Left lung (tissue), 4 donors: ENCODE measurements at regions not wholly inside any gene's neighbourhood (a gene's known extent, or its start where the extent isn't known, plus 50 kb on each side); places are given as distances from the start of the nearest gene placed in this dataset.

Experiments
- ATAC-seq: fragments of 200-7000 bp; cut with Tn5 transposase; one replicate; pipeline ENCODE4 v1.9.1; 2020; ENCODE audit warnings: moderate library complexity
- DNase-seq, 4 donors: peaks; one replicate each; pipeline ENCODE4 v3.0.0-alpha.2; 2013 to 2020
- H3K27ac ChIP-seq, 2 donors: fragments of 200-600 bp; sonication (generic) in 1 of 2; one replicate each; pipeline versions ENCODE4 v1.5.0 to v1.8.0; 2020 to 2021
- H3K27me3 ChIP-seq, 2 donors: fragments of 200-600 bp; sonication (generic) in 1 of 2; one replicate each; pipeline versions ENCODE4 v1.5.0 to v1.8.0; 2020 to 2021
- H3K36me3 ChIP-seq, 2 donors: fragments of 200-600 bp; sonication (generic) in 1 of 2; one replicate each; pipeline versions ENCODE4 v1.5.0 to v1.8.0; 2020 to 2021
- H3K4me1 ChIP-seq, 2 donors: fragments of 200-600 bp; one replicate each; pipeline ENCODE4 v1.8.0; 2021
- H3K4me3 ChIP-seq, 2 donors: fragments of 200-600 bp; sonication (generic) in 1 of 2; one replicate each; pipeline versions ENCODE4 v1.5.0 to v1.8.0; 2020 to 2021; ENCODE audit warnings: mild to moderate bottlenecking in 1 of 2
- H3K9me3 ChIP-seq, 2 donors: fragments of 200-600 bp; sonication (generic) in 1 of 2; one replicate each; pipeline versions ENCODE4 v1.5.0 to v1.8.0; 2020 to 2021
- intact Hi-C, 2 donors: fragments of 100-400 bp; cut with DNase I; formaldehyde crosslinking; loops; one replicate each; pipeline versions ENCODE4 v1.11.2 to v1.14.2; 2022
- TF ChIP-seq, protein P1 (sequence below), 2 donors: fragments of 200-600 bp; sonication (generic) in 1 of 2; IDR thresholded peaks; one replicate each; pipeline versions ENCODE4 v1.5.0 to v1.8.0; 2021; ENCODE audit warnings: antibody characterized with exemption in 2 of 2
- donor health status: DM: no; HTN: yes; CAD: no.
- donor health status: DM: no; HTN: no; CAD: no.

DNA sequence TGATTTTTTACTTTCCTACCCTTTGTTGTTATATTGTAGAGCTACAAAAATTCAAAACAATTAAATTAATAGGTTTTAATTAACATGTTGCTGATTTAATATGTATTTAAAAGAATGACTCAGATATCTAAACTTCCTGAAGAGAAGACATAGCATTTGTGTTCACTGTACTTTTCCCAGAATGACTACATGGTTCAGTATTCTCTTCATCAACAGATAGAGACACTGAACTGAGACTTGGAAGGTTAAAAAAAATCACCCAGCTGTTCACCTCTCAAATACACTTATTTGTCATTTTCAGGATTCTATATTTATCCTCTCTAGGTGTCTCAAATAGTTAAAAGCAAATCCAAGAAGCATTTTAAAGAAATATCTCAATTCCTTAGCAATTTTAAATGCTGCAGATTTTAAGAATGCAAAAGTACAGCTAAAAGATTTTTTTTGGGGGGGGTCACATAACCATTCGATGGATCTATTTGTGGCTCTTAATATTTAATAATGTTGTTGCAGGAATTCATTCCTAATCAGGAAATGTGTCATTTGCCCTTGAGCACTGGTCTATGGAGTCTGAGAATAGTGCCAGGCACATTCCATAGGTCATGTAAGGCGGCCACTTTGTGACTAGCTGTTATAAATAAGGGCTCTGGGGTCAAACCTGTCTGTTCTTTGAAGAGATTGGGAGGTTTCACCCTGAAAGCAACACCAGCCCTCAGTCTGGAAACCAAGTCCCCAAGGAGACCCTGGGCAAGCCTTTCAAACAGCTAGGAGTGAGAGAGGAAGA is 463.1 kb downstream of the NR2F1-AS1 start:
- Histone ChIP-seq H3K36me3 (no peaks in the 10 kb centered on the region), H3K27ac (no peak overlapping the region), H3K27me3 (no peaks in the 10 kb centered on the region), H3K9me3 (no peaks in the 10 kb centered on the region), H3K4me1 (no peaks in the 10 kb centered on the region), H3K4me3 (no peak overlapping the region)
- TF ChIP-seq, protein P1, sequence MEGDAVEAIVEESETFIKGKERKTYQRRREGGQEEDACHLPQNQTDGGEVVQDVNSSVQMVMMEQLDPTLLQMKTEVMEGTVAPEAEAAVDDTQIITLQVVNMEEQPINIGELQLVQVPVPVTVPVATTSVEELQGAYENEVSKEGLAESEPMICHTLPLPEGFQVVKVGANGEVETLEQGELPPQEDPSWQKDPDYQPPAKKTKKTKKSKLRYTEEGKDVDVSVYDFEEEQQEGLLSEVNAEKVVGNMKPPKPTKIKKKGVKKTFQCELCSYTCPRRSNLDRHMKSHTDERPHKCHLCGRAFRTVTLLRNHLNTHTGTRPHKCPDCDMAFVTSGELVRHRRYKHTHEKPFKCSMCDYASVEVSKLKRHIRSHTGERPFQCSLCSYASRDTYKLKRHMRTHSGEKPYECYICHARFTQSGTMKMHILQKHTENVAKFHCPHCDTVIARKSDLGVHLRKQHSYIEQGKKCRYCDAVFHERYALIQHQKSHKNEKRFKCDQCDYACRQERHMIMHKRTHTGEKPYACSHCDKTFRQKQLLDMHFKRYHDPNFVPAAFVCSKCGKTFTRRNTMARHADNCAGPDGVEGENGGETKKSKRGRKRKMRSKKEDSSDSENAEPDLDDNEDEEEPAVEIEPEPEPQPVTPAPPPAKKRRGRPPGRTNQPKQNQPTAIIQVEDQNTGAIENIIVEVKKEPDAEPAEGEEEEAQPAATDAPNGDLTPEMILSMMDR (IDR thresholded peaks at IDR 0.05): no peak
- DNase-seq (no peak), ATAC-seq (no peak)
- intact Hi-C loops: no loop called here

DNA sequence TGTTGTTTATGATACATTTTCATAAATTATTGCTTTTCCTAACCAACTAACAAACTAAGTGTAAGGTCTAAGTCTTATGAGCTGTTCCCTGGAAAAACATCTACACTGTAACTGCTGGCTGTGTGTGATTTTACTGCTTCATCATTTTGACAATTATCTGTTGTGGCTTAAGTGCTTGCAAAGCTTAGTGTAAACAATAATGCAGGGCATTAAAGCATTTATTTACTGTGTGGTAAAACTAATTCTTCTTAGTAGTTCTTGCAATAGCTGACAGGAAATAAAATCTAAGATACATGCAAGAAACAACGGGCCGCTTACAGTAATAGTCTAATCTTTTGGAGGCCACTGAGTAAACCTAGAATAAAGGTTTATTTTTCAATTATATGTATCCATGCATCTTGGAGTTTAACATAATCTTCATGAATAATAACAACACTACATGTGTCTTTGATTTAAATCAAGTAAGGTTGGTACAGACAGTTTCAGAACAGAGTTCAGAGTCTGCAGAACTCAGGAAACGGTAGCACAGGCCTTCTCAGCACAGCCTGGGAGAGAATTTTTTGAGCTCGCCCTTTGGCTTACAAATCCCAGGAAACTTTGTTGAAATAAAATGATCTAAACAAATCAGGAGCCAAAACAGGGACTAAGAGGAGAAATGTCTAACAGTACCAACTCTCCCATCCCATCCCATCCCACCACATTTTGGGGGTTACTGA is 473.1 kb downstream of the NR2F1-AS1 start:
- Histone ChIP-seq H3K4me3 (no peak overlapping the region), H3K9me3 (no peaks in the 10 kb centered on the region), H3K4me1 (no peaks in the 10 kb centered on the region), H3K27me3 (no peaks in the 10 kb centered on the region), H3K36me3 (no peaks in the 10 kb centered on the region), H3K27ac (no peak overlapping the region)
- ATAC-seq (no peak), DNase-seq (no peak)
- TF ChIP-seq, protein P1 (IDR thresholded peaks at IDR 0.05): no peak
- intact Hi-C loops: no loop called here

DNA sequence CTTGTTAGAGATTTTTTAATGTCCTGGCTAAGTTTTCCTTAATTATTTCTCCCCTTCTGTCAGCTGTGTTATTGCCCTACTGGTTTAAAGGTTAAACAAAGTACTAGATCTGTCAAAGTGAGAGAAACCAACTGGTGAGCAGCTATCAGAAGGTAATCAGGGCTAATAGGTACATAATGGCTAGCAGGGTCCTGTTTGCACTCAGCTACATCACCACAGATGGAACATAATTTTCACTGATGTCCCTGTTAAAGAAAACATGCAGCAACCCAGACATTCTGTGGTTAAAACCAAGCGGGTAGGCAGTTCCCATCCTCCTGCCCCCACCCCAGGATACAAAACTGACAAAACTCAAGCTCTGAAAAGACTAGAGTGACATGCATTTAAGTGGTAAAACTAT is 473.9 kb downstream of the NR2F1-AS1 start:
- no peak for DNase-seq
- Histone ChIP-seq H3K36me3 (no peaks in the 10 kb centered on the region), H3K4me1 (no peaks in the 10 kb centered on the region), H3K4me3 (no peak overlapping the region), H3K9me3 (peaks cover 0 to 2% of the 10 kb centered on the region in 2 donors), H3K27me3 (no peaks in the 10 kb centered on the region), H3K27ac (no peak overlapping the region)
- intact Hi-C loops: no loop called here
- no peak for ATAC-seq
- TF ChIP-seq, protein P1 (IDR thresholded peaks at IDR 0.05): no peak

DNA sequence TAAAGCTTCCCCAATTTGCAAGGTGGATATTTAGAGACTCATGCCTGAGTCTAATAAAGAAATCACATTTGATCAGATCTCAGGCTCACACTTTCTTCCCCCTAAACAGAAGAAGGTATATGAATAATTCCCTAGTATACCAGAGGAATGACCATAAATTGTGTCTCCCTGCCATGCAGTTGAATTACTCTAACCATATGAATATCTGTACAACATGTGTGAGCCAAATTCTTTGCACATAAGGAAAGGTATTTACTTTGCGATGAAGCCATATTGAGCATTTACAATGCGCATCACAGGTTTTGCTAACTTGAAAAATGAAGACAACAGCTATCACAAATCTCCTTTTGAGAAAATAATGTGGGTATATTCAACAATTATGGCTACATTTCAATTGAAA is 479.4 kb downstream of the NR2F1-AS1 start:
- no peak for ATAC-seq
- DNase-seq: no peak
- no peaks in the 10 kb centered on the region for H3K36me3 ChIP-seq
- peaks cover 0 to 2% of the 10 kb centered on the region in 2 donors for H3K9me3 ChIP-seq
- no peak overlapping the region for H3K4me3 ChIP-seq
- H3K4me1 ChIP-seq: no peaks in the 10 kb centered on the region
- H3K27ac ChIP-seq: no peak overlapping the region
- H3K27me3 ChIP-seq: no peaks in the 10 kb centered on the region
- TF ChIP-seq, protein P1 (IDR thresholded peaks at IDR 0.05): no peak
- intact Hi-C loops: no loop called here

DNA sequence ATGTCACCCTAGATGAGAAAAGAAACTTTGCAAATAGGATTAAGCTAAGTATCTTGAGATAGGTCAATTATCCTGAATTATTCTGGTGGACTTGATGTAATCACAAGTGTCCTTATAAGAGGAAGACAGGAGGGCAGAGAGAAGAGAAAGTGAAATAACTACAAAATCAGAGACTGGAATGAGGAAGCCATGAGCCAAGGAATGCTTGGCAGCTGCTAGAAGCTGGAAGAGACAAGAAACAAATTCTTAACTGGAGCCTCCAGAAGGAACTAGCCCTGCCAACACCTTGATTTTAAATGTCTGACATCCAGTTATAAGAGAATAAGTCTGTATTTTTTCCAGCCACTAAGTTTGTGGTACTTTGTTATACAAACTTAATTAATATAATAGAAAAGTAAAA is 480.0 kb downstream of the NR2F1-AS1 start:
- no peak overlapping the region for H3K4me3 ChIP-seq
- H3K4me1 ChIP-seq: no peaks in the 10 kb centered on the region
- H3K9me3 ChIP-seq: peaks cover 0 to 2% of the 10 kb centered on the region in 2 donors
- ATAC-seq (no peak), DNase-seq (no peak)
- H3K27me3 ChIP-seq: no peaks in the 10 kb centered on the region
- no peaks in the 10 kb centered on the region for H3K36me3 ChIP-seq
- intact Hi-C loops: no loop called here
- no peak overlapping the region for H3K27ac ChIP-seq
- TF ChIP-seq, protein P1 (IDR thresholded peaks at IDR 0.05): no peak
